ENCODE measurements at regions not wholly inside any gene's neighbourhood (a gene's known extent, or its start where the extent isn't known, plus 50 kb on each side); places are given as distances from the start of the nearest gene placed in this dataset.

GRCh38 chr2:149662556-149662955 lies 75.0 kb upstream of the MMADHC start:
- Histone ChIP-seq H3K4me2 (ENCODE audit: low read length) (no peak overlapping the region), H3K79me1 (ENCODE audit: low read length) (no peaks in the 10 kb centered on the region), H2AFZ (ENCODE audit: insufficient read depth, low read length, poor library complexity) (no peak overlapping the region), H2BK5ac (ENCODE audit: low read depth, low read length, poor library complexity) (no peak overlapping the region), H3K36me3 (ENCODE audit: control insufficient read depth in 1 of 2, insufficient read depth in 2 of 2, low read length in 2 of 2) (no peaks in the 10 kb centered on the region), H2AK5ac (ENCODE audit: low read length) (no peak overlapping the region), H4K8ac (ENCODE audit: low read depth, low read length) (no peak overlapping the region), H2BK120ac (ENCODE audit: insufficient read depth, low read length, poor library complexity) (no peak overlapping the region), H3K14ac (ENCODE audit: low read length) (no peak overlapping the region), H3K9me3 (ENCODE audit: insufficient read depth, low read depth, low read length) (no peaks in the 10 kb centered on the region), H3K79me2 (ENCODE audit: control insufficient read depth, insufficient read depth, low read length, poor library complexity) (no peaks in the 10 kb centered on the region), H4K91ac (ENCODE audit: low read depth, low read length) (no peak overlapping the region), H3K23ac (ENCODE audit: low read length) (no peak overlapping the region), H3K27ac (ENCODE audit: low read depth, low read length) (no peak overlapping the region), H2BK12ac (ENCODE audit: low read length) (no peak overlapping the region), H3K4me1 (ENCODE audit: control insufficient read depth in 1 of 2, insufficient read depth in 2 of 2, low read length in 2 of 2) (no peaks in the 10 kb centered on the region), H3K27me3 (ENCODE audit: insufficient read depth, low read length) (no peaks in the 10 kb centered on the region), H4K12ac (ENCODE audit: low read depth, low read length) (no peak overlapping the region), H3K18ac (ENCODE audit: low read length) (no peak overlapping the region), H3K4ac (ENCODE audit: low read depth, low read length) (no peak overlapping the region), H3K4me3 (ENCODE audit: low read depth, low read length) (no peak overlapping the region), H3K9ac (ENCODE audit: low read length) (no peak overlapping the region)
- no peak for DNase-seq

DNA sequence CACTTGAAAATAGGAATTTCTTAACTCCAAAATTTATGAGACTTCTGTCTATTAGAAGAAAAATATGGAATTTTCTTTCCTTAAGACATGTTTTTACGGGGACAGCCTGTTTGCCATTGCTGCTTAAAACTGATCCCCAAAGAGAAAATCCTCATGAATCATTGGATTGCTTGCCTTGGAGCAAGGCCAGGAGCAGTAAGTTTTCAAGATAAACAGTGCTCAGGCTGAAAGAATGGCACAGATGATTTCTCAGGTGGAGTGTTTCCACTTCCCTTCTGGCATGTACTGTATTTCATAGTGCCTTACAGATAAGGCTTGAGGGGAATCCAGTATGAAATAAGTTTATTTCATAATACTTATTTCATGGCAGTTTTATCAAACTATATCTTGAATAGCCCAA lies 74.3 kb upstream of the MMADHC start:
- Histone ChIP-seq H3K18ac (ENCODE audit: low read length) (no peak overlapping the region), H3K27me3 (ENCODE audit: insufficient read depth, low read length) (no peaks in the 10 kb centered on the region), H3K4me2 (ENCODE audit: low read length) (no peak overlapping the region), H4K8ac (ENCODE audit: low read depth, low read length) (no peak overlapping the region), H4K12ac (ENCODE audit: low read depth, low read length) (no peak overlapping the region), H2BK120ac (ENCODE audit: insufficient read depth, low read length, poor library complexity) (no peak overlapping the region), H3K27ac (ENCODE audit: low read depth, low read length) (no peak overlapping the region), H3K79me2 (ENCODE audit: control insufficient read depth, insufficient read depth, low read length, poor library complexity) (no peaks in the 10 kb centered on the region), H3K79me1 (ENCODE audit: low read length) (no peaks in the 10 kb centered on the region), H3K4me1 (ENCODE audit: control insufficient read depth in 1 of 2, insufficient read depth in 2 of 2, low read length in 2 of 2) (no peaks in the 10 kb centered on the region), H4K91ac (ENCODE audit: low read depth, low read length) (no peak overlapping the region), H2BK12ac (ENCODE audit: low read length) (no peak overlapping the region), H3K23ac (ENCODE audit: low read length) (no peak overlapping the region), H2BK5ac (ENCODE audit: low read depth, low read length, poor library complexity) (no peak overlapping the region), H3K4ac (ENCODE audit: low read depth, low read length) (no peak overlapping the region), H3K9ac (ENCODE audit: low read length) (no peak overlapping the region), H3K36me3 (ENCODE audit: control insufficient read depth in 1 of 2, insufficient read depth in 2 of 2, low read length in 2 of 2) (no peaks in the 10 kb centered on the region), H3K9me3 (ENCODE audit: insufficient read depth, low read depth, low read length) (no peaks in the 10 kb centered on the region), H3K14ac (ENCODE audit: low read length) (no peak overlapping the region), H2AFZ (ENCODE audit: insufficient read depth, low read length, poor library complexity) (no peak overlapping the region), H3K4me3 (ENCODE audit: low read depth, low read length) (no peak overlapping the region), H2AK5ac (ENCODE audit: low read length) (no peak overlapping the region)
- no CpG with 5 or more reads among the region's 1 CpG for WGBS (ENCODE audit: extremely low coverage, insufficient coverage, insufficient read length)
- DNase-seq, result no peak

DNA sequence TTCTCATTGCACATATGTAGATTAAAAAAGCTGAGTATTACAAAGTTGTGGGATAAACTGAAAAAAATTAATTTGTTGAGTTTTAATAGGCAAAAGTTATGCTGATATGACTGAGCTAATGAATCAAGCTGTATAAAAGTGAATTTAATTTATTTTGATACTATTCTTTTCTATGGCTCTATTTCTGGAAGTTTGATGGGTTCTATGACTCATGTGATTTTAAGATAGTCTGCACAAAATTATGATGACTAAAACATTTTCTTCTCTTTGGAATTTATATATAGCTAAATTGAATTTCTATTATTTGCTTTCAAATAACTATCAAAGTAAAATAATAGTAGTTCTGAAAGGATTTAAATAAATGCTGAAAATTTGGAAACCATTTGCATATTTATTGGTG lies 71.0 kb upstream of the MMADHC start:
- H3K14ac ChIP-seq (ENCODE audit: low read length), result no peak overlapping the region
- H2BK5ac ChIP-seq (ENCODE audit: low read depth, low read length, poor library complexity), result no peak overlapping the region
- H3K4me1 ChIP-seq (ENCODE audit: control insufficient read depth in 1 of 2, insufficient read depth in 2 of 2, low read length in 2 of 2), result peaks cover 0 to 2% of the 10 kb centered on the region in 2 experiments
- H3K4me2 ChIP-seq (ENCODE audit: low read length), result no peak overlapping the region
- H3K27ac ChIP-seq (ENCODE audit: low read depth, low read length), result no peak overlapping the region
- H4K12ac ChIP-seq (ENCODE audit: low read depth, low read length), result no peak overlapping the region
- no peaks in the 10 kb centered on the region for H3K79me2 ChIP-seq (ENCODE audit: control insufficient read depth, insufficient read depth, low read length, poor library complexity)
- no peaks in the 10 kb centered on the region for H3K79me1 ChIP-seq (ENCODE audit: low read length)
- H2AFZ ChIP-seq (ENCODE audit: insufficient read depth, low read length, poor library complexity), result no peak overlapping the region
- no peak overlapping the region for H2AK5ac ChIP-seq (ENCODE audit: low read length)
- no peak overlapping the region for H3K4ac ChIP-seq (ENCODE audit: low read depth, low read length)
- H2BK120ac ChIP-seq (ENCODE audit: insufficient read depth, low read length, poor library complexity), result no peak overlapping the region
- no peak overlapping the region for H3K23ac ChIP-seq (ENCODE audit: low read length)
- H3K36me3 ChIP-seq (ENCODE audit: control insufficient read depth in 1 of 2, insufficient read depth in 2 of 2, low read length in 2 of 2), result no peaks in the 10 kb centered on the region
- no peak for DNase-seq
- H2BK12ac ChIP-seq (ENCODE audit: low read length), result no peak overlapping the region
- no peak overlapping the region for H3K4me3 ChIP-seq (ENCODE audit: low read depth, low read length)
- no peak overlapping the region for H3K9ac ChIP-seq (ENCODE audit: low read length)
- H4K91ac ChIP-seq (ENCODE audit: low read depth, low read length), result no peak overlapping the region
- no peak overlapping the region for H4K8ac ChIP-seq (ENCODE audit: low read depth, low read length)
- H3K18ac ChIP-seq (ENCODE audit: low read length), result no peak overlapping the region
- H3K9me3 ChIP-seq (ENCODE audit: insufficient read depth, low read depth, low read length), result no peaks in the 10 kb centered on the region
- H3K27me3 ChIP-seq (ENCODE audit: insufficient read depth, low read length), result no peaks in the 10 kb centered on the region

DNA sequence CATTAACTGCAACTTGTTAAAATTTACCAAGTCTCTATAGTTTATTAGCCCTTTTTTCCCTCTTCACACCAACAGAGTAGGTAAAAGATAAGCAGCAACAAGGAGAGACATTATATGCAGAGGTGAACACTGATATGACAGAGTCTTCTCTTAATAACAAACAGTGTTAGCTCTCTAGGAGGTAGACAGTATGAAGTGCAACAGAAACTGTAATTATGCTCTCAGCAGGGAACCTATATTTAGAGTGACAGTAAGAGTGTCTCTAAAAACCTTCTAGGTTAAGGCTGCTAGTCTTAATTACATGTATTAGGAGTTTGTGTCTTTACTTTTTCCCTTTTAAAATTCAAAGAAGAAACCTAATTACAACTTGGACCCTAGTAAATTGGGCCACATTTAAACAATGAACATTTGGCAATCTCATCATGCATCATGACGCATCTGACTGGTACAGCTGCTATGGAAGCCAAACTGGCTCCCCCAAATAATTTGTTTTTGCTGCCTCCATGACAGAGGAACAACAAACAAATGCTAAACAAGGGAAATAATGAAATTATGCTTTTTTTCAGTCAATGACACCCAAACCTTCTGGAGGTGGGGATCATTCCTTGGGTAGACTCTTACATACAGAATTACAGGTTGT lies 69.9 kb upstream of the MMADHC start:
- no peak overlapping the region for H2AK5ac ChIP-seq (ENCODE audit: low read length)
- H2BK12ac ChIP-seq (ENCODE audit: low read length), result no peak overlapping the region
- H2BK5ac ChIP-seq (ENCODE audit: low read depth, low read length, poor library complexity), result no peak overlapping the region
- no peak overlapping the region for H3K4me3 ChIP-seq (ENCODE audit: low read depth, low read length)
- H3K4me1 ChIP-seq (ENCODE audit: control insufficient read depth in 1 of 2, insufficient read depth in 2 of 2, low read length in 2 of 2), result peaks cover 0 to 4% of the 10 kb centered on the region in 2 experiments
- no peak overlapping the region for H4K12ac ChIP-seq (ENCODE audit: low read depth, low read length)
- no peak overlapping the region for H4K91ac ChIP-seq (ENCODE audit: low read depth, low read length)
- H3K79me1 ChIP-seq (ENCODE audit: low read length), result no peaks in the 10 kb centered on the region
- no peak overlapping the region for H3K18ac ChIP-seq (ENCODE audit: low read length)
- no peak overlapping the region for H2AFZ ChIP-seq (ENCODE audit: insufficient read depth, low read length, poor library complexity)
- H3K9me3 ChIP-seq (ENCODE audit: insufficient read depth, low read depth, low read length), result no peaks in the 10 kb centered on the region
- no peak overlapping the region for H2BK120ac ChIP-seq (ENCODE audit: insufficient read depth, low read length, poor library complexity)
- WGBS (ENCODE audit: extremely low coverage, insufficient coverage, insufficient read length), result no CpG with 5 or more reads among the region's 1 CpG
- H4K8ac ChIP-seq (ENCODE audit: low read depth, low read length), result no peak overlapping the region
- H3K27ac ChIP-seq (ENCODE audit: low read depth, low read length), result no peak overlapping the region
- H3K9ac ChIP-seq (ENCODE audit: low read length), result no peak overlapping the region
- H3K79me2 ChIP-seq (ENCODE audit: control insufficient read depth, insufficient read depth, low read length, poor library complexity), result no peaks in the 10 kb centered on the region
- no peak for DNase-seq
- H3K36me3 ChIP-seq (ENCODE audit: control insufficient read depth in 1 of 2, insufficient read depth in 2 of 2, low read length in 2 of 2), result no peaks in the 10 kb centered on the region
- H3K14ac ChIP-seq (ENCODE audit: low read length), result no peak overlapping the region
- no peaks in the 10 kb centered on the region for H3K27me3 ChIP-seq (ENCODE audit: insufficient read depth, low read length)
- H3K4me2 ChIP-seq (ENCODE audit: low read length), result no peak overlapping the region
- H3K4ac ChIP-seq (ENCODE audit: low read depth, low read length), result no peak overlapping the region
- no peak overlapping the region for H3K23ac ChIP-seq (ENCODE audit: low read length)
